ENCODE measurements at regions not wholly inside any gene's neighbourhood (a gene's known extent, or its start where the extent isn't known, plus 50 kb on each side); places are given as distances from the start of the nearest gene placed in this dataset.

DNA sequence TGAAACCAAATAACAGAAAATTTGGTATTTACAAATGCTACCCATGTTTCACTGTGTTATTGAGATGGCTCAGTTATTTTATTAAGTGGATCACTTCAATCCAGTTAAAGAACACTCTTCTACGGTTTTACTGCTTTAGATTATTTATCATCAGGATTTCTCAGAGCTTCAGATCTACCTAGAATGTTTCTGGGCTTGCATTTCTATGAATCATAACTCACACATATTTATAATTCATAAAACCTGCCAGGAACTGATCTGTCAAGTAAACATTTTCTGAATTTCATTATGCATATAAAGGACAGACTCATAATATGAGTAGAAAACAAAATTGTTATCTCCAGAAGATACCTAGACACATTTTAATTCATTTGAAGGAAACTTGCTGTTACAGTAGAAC is 1172.3 kb upstream of the LRRTM3 start:
- no peak overlapping the region for H3K4me2 ChIP-seq
- H3K27ac ChIP-seq (ENCODE audit: low read depth): no peak overlapping the region
- Mint-ChIP-seq H3K27me3 (ENCODE audit: insufficient read depth, low read depth, poor library complexity) (no peaks in the 10 kb centered on the region), H3K9me3 (no peaks in the 10 kb centered on the region), H3K36me3 (ENCODE audit: low read depth) (no peaks in the 10 kb centered on the region), H3K27ac (no peak overlapping the region), H3K4me1 (no peaks in the 10 kb centered on the region), H3K4me3 (no peak overlapping the region)
- H3K27me3 ChIP-seq (ENCODE audit: insufficient read depth): no peaks in the 10 kb centered on the region
- no peaks in the 10 kb centered on the region for H4K20me1 ChIP-seq (replicated peaks; ENCODE audit: insufficient read depth)
- H3K4me3 ChIP-seq: no peak overlapping the region
- TF ChIP-seq ETS1 (IDR thresholded peaks at IDR 0.05) (no peak), EZH2phosphoT487 (IDR thresholded peaks at IDR 0.05; ENCODE audit: unreplicated experiment) (no peak), ZNF331 (CRISPR knock-in tag; IDR thresholded peaks at IDR 0.05; ENCODE audit: low read depth) (no peak), EZH2 (IDR thresholded peaks at IDR 0.05; ENCODE audit: low read depth, unreplicated experiment) (no peak), JUNB (IDR thresholded peaks at IDR 0.05; ENCODE audit: unreplicated experiment) (no peak), CREB1 (CRISPR knock-in tag; IDR thresholded peaks at IDR 0.05; ENCODE audit: low read depth) (no peak), REST (IDR thresholded peaks at IDR 0.05; ENCODE audit: unreplicated experiment) (no peak), STAT1 (IDR thresholded peaks at IDR 0.05; ENCODE audit: unreplicated experiment) (no peak), NANOG (IDR thresholded peaks at IDR 0.05; ENCODE audit: borderline replicate concordance) (no peak), ZNF114 (CRISPR knock-in tag; IDR thresholded peaks at IDR 0.05) (no peak), POLR2AphosphoS5 (IDR thresholded peaks at IDR 0.05; ENCODE audit: low read depth) (no peak)
- TF ChIP-seq, protein P1, sequence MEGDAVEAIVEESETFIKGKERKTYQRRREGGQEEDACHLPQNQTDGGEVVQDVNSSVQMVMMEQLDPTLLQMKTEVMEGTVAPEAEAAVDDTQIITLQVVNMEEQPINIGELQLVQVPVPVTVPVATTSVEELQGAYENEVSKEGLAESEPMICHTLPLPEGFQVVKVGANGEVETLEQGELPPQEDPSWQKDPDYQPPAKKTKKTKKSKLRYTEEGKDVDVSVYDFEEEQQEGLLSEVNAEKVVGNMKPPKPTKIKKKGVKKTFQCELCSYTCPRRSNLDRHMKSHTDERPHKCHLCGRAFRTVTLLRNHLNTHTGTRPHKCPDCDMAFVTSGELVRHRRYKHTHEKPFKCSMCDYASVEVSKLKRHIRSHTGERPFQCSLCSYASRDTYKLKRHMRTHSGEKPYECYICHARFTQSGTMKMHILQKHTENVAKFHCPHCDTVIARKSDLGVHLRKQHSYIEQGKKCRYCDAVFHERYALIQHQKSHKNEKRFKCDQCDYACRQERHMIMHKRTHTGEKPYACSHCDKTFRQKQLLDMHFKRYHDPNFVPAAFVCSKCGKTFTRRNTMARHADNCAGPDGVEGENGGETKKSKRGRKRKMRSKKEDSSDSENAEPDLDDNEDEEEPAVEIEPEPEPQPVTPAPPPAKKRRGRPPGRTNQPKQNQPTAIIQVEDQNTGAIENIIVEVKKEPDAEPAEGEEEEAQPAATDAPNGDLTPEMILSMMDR (conservative IDR thresholded peaks at IDR 0.05; ENCODE audit: low read depth in 2 of 2): no peak
- no peak overlapping the region for H2AFZ ChIP-seq
- no peaks in the 10 kb centered on the region for H3K79me2 ChIP-seq (replicated peaks; ENCODE audit: insufficient read depth)
- no peaks in the 10 kb centered on the region for H3K9me2 ChIP-seq (ENCODE audit: insufficient read depth)
- H3F3A ChIP-seq (replicated peaks; ENCODE audit: low read depth): no peaks in the 10 kb centered on the region
- ATAC-seq: no peak
- H3K4me1 ChIP-seq (ENCODE audit: insufficient read depth): no peaks in the 10 kb centered on the region
- DNase-seq (ENCODE audit: low spot score): no peak
- H3K36me3 ChIP-seq (ENCODE audit: insufficient read depth): no peaks in the 10 kb centered on the region
